CD4-positive, alpha-beta memory T cell (primary cell): ENCODE measurements at regions not wholly inside any gene's neighbourhood (a gene's known extent, or its start where the extent isn't known, plus 50 kb on each side); places are given as distances from the start of the nearest gene placed in this dataset.

Experiments used
- CTCF ChIA-PET: fragments of 350-600 bp; sonication (Branson Sonifier 250); formaldehyde crosslinking; loops from one replicate; lab custom pipeline; 2021; ENCODE audit warnings: inconsistent platforms; ENCODE audit not compliant: partially characterized antibody; lab: Charles Lee
- POLR2A ChIA-PET: fragments of 350-600 bp; sonication (Branson Sonifier 250); formaldehyde crosslinking; loops from one replicate; lab custom pipeline; 2021; ENCODE audit not compliant: partially characterized antibody; lab: Charles Lee
- DNase-seq, 5 donors: peaks; one replicate each; pipeline versions ENCODE4 v3.0.0 to v3.0.0-alpha.2; 2020 to 2022; ENCODE audit warnings: mixed read lengths in 1 of 5
- H3K27ac ChIP-seq: one replicate; pipeline ENCODE4 v1.7.0; 2013; ENCODE audit warnings: low read depth, low read length
- H3K27me3 ChIP-seq: 2 replicates; pipeline ENCODE4 v1.7.0; 2013; ENCODE audit warnings: mild to moderate bottlenecking, low read length, moderate library complexity; ENCODE audit not compliant: insufficient read depth
- H3K36me3 ChIP-seq: 2 replicates; pipeline ENCODE4 v1.7.0; 2013; ENCODE audit warnings: mild to moderate bottlenecking, low read length, moderate library complexity; ENCODE audit not compliant: insufficient read depth
- H3K4me1 ChIP-seq: 2 replicates; pipeline ENCODE4 v1.7.0; 2013; ENCODE audit warnings: mild to moderate bottlenecking, low read length, moderate library complexity; ENCODE audit not compliant: insufficient read depth
- H3K4me3 ChIP-seq, 2 donors: one replicate each; pipeline ENCODE4 v1.7.0; 2013; ENCODE audit warnings: low read length in 2 of 2, mild to moderate bottlenecking in 1 of 2
- H3K9me3 ChIP-seq, 2 donors: one replicate each; pipeline ENCODE4 v1.7.0; 2013; ENCODE audit warnings: low read length in 2 of 2, control low read depth in 1 of 2; ENCODE audit not compliant: control insufficient read depth in 1 of 2
- H3K27ac Mint-ChIP-seq, 7 donors: one replicate each; pipeline ENCODE4 v1.8.0; 2020 to 2021; ENCODE audit warnings: mixed read lengths in 7 of 7, mild to moderate bottlenecking in 6 of 7, inconsistent platforms in 3 of 7, moderate library complexity in 3 of 7
- H3K27me3 Mint-ChIP-seq, 2 donors: one replicate each; pipeline ENCODE4 v1.8.0; 2020 to 2021; ENCODE audit warnings: mixed read lengths in 2 of 2
- H3K36me3 Mint-ChIP-seq, 2 donors: one replicate each; pipeline ENCODE4 v1.8.0; 2020 to 2021; ENCODE audit warnings: mixed read lengths in 2 of 2, inconsistent platforms in 1 of 2, mild to moderate bottlenecking in 1 of 2
- H3K4me1 Mint-ChIP-seq, 4 donors: one replicate each; pipeline ENCODE4 v1.8.0; 2020 to 2021; ENCODE audit warnings: mixed read lengths in 4 of 4, mild to moderate bottlenecking in 1 of 4
- H3K4me3 Mint-ChIP-seq, 8 donors: one replicate each; pipeline ENCODE4 v1.8.0; 2020 to 2021; ENCODE audit warnings: mixed read lengths in 8 of 8, mild to moderate bottlenecking in 7 of 8, moderate library complexity in 6 of 8, inconsistent platforms in 3 of 8
- H3K9me3 Mint-ChIP-seq, 8 donors: one replicate each; pipeline ENCODE4 v1.8.0; 2020 to 2021; ENCODE audit warnings: mixed read lengths in 8 of 8, mild to moderate bottlenecking in 5 of 8, inconsistent platforms in 3 of 8, moderate library complexity in 1 of 8
- intact Hi-C: fragments of 100-400 bp; cut with micrococcal nuclease; formaldehyde crosslinking; loops from one replicate; pipeline ENCODE4 v1.15.1; 2023

- Histone ChIP-seq H3K9me3 (no peaks in the 10 kb centered on the region), H3K4me1 (no peaks in the 10 kb centered on the region), H3K27ac (no peak overlapping the region), H3K27me3 (no peaks in the 10 kb centered on the region), H3K4me3 (no peak overlapping the region), H3K36me3 (no peaks in the 10 kb centered on the region)
- H3K36me3 Mint-ChIP-seq: no peaks in the 10 kb centered on the region
- no peaks in the 10 kb centered on the region for H3K4me1 Mint-ChIP-seq
- intact Hi-C loops: no loop called here
- ChIA-PET CTCF (no interaction called here), POLR2A (no interaction called here)
- H3K27ac Mint-ChIP-seq: no peak overlapping the region
- no peak overlapping the region for H3K4me3 Mint-ChIP-seq
- no peak for DNase-seq
- H3K27me3 Mint-ChIP-seq: peaks cover 0 to 3% of the 10 kb centered on the region in 2 donors
- peaks cover 0 to 6% (median 0%) of the 10 kb centered on the region in 8 donors for H3K9me3 Mint-ChIP-seq
These were observed 526.9 kb downstream of the EFNB2 start for GRCh38 chr13:106008540-106008939.

GRCh38 chr13:106007156-106007555 is 528.3 kb downstream of the EFNB2 start:
- intact Hi-C loops: no loop called here
- H3K4me3 Mint-ChIP-seq: no peak overlapping the region
- Histone ChIP-seq H3K4me3 (no peak overlapping the region), H3K27me3 (no peaks in the 10 kb centered on the region), H3K27ac (no peak overlapping the region), H3K9me3 (no peaks in the 10 kb centered on the region), H3K36me3 (no peaks in the 10 kb centered on the region), H3K4me1 (no peaks in the 10 kb centered on the region)
- no peaks in the 10 kb centered on the region for H3K36me3 Mint-ChIP-seq
- DNase-seq: no peak
- peaks cover 0 to 3% (median 0%) of the 10 kb centered on the region in 8 donors for H3K9me3 Mint-ChIP-seq
- no peaks in the 10 kb centered on the region for H3K4me1 Mint-ChIP-seq
- ChIA-PET CTCF (no interaction called here), POLR2A (no interaction called here)
- H3K27ac Mint-ChIP-seq: no peak overlapping the region
- no peaks in the 10 kb centered on the region for H3K27me3 Mint-ChIP-seq

GRCh38 chr13:106003651-106004050 is 531.8 kb downstream of the EFNB2 start:
- H3K36me3 Mint-ChIP-seq: no peaks in the 10 kb centered on the region

GRCh38 chr13:106001443-106001842 is 534.0 kb downstream of the EFNB2 start:
- Mint-ChIP-seq H3K27ac (no peak overlapping the region), H3K27me3 (no peaks in the 10 kb centered on the region), H3K4me1 (no peaks in the 10 kb centered on the region), H3K9me3 (peaks cover 0 to 5% (median 3%) of the 10 kb centered on the region in 8 donors), H3K36me3 (no peaks in the 10 kb centered on the region), H3K4me3 (no peak overlapping the region)
- H3K4me3 ChIP-seq: no peak overlapping the region
- ChIA-PET POLR2A (no interaction called here), CTCF (no interaction called here)
- intact Hi-C loops: no loop called here
- H3K4me1 ChIP-seq: no peaks in the 10 kb centered on the region
- DNase-seq: no peak
- H3K36me3 ChIP-seq: no peaks in the 10 kb centered on the region
- H3K9me3 ChIP-seq: no peaks in the 10 kb centered on the region
- H3K27ac ChIP-seq: no peak overlapping the region
- no peaks in the 10 kb centered on the region for H3K27me3 ChIP-seq

More at GRCh38 chr13:106003651-106004050, 531.8 kb downstream of the EFNB2 start:
- no peaks in the 10 kb centered on the region for H3K27me3 Mint-ChIP-seq
- H3K4me3 ChIP-seq: no peak overlapping the region
- H3K9me3 Mint-ChIP-seq: peaks cover 0 to 4% (median 3%) of the 10 kb centered on the region in 8 donors
- H3K4me1 ChIP-seq: no peaks in the 10 kb centered on the region
- H3K36me3 ChIP-seq: no peaks in the 10 kb centered on the region
- H3K4me3 Mint-ChIP-seq: no peak overlapping the region
- DNase-seq: no peak
- no peaks in the 10 kb centered on the region for H3K9me3 ChIP-seq
- ChIA-PET POLR2A (no interaction called here), CTCF (no interaction called here)
- no peak overlapping the region for H3K27ac ChIP-seq
- no peaks in the 10 kb centered on the region for H3K27me3 ChIP-seq
- no peak overlapping the region for H3K27ac Mint-ChIP-seq
- no peaks in the 10 kb centered on the region for H3K4me1 Mint-ChIP-seq
- intact Hi-C loops: no loop called here

GRCh38 chr13:105997581-105998550 is 537.6 kb downstream of the EFNB2 start:
- H3K4me1 ChIP-seq: no peaks in the 10 kb centered on the region
- Mint-ChIP-seq H3K27ac (no peak overlapping the region), H3K27me3 (no peaks in the 10 kb centered on the region), H3K9me3 (peaks cover 0 to 5% (median 3%) of the 10 kb centered on the region in 8 donors), H3K36me3 (no peaks in the 10 kb centered on the region), H3K4me3 (no peak overlapping the region), H3K4me1 (no peaks in the 10 kb centered on the region)
- no peaks in the 10 kb centered on the region for H3K27me3 ChIP-seq
- H3K9me3 ChIP-seq: no peaks in the 10 kb centered on the region
- intact Hi-C loops: no loop called here
- no peaks in the 10 kb centered on the region for H3K36me3 ChIP-seq
- ChIA-PET CTCF (no interaction called here), POLR2A (no interaction called here)
- peak in 1 of 5 donors; percentile 15 for DNase-seq
- H3K4me3 ChIP-seq: no peak overlapping the region
- no peak overlapping the region for H3K27ac ChIP-seq

- H3K27ac Mint-ChIP-seq: no peak overlapping the region
- no peak overlapping the region for H3K4me3 ChIP-seq
- ChIA-PET CTCF (no interaction called here), POLR2A (no interaction called here)
- no peaks in the 10 kb centered on the region for H3K9me3 ChIP-seq
- H3K4me3 Mint-ChIP-seq: no peak overlapping the region
- no peak for DNase-seq
- no peaks in the 10 kb centered on the region for H3K27me3 Mint-ChIP-seq
- H3K4me1 Mint-ChIP-seq: no peaks in the 10 kb centered on the region
- no peaks in the 10 kb centered on the region for H3K36me3 ChIP-seq
- peaks cover 0 to 5% (median 3%) of the 10 kb centered on the region in 8 donors for H3K9me3 Mint-ChIP-seq
- H3K4me1 ChIP-seq: no peaks in the 10 kb centered on the region
- no peaks in the 10 kb centered on the region for H3K27me3 ChIP-seq
- H3K27ac ChIP-seq: no peak overlapping the region
- H3K36me3 Mint-ChIP-seq: no peaks in the 10 kb centered on the region
- intact Hi-C loops: no loop called here
These were observed 539.0 kb downstream of the EFNB2 start for GRCh38 chr13:105996391-105997025.

- Histone ChIP-seq H3K4me1 (no peaks in the 10 kb centered on the region), H3K36me3 (no peaks in the 10 kb centered on the region), H3K4me3 (no peak overlapping the region), H3K27ac (no peak overlapping the region), H3K9me3 (no peaks in the 10 kb centered on the region), H3K27me3 (no peaks in the 10 kb centered on the region)
- no peak for DNase-seq
- intact Hi-C loops: no loop called here
- Mint-ChIP-seq H3K27ac (no peak overlapping the region), H3K36me3 (no peaks in the 10 kb centered on the region), H3K4me3 (no peak overlapping the region), H3K4me1 (no peaks in the 10 kb centered on the region), H3K27me3 (no peaks in the 10 kb centered on the region), H3K9me3 (peaks cover 0 to 5% (median 3%) of the 10 kb centered on the region in 8 donors)
- POLR2A ChIA-PET: no interaction called here
- CTCF ChIA-PET: no interaction called here
These were observed 541.1 kb downstream of the EFNB2 start for GRCh38 chr13:105994340-105994739.
